ENCODE measurements at regions not wholly inside any gene's neighbourhood (a gene's known extent, or its start where the extent isn't known, plus 50 kb on each side); places are given as distances from the start of the nearest gene placed in this dataset.

GRCh38 chr2:21773168-21773567 lies 649.4 kb downstream of the TDRD15 start:
- no peak for TF ChIP-seq NFE2L2 (IDR thresholded peaks at IDR 0.05; ENCODE audit: low read depth, low read length)
- no peak for TF ChIP-seq CTCF (conservative IDR thresholded peaks at IDR 0.05; ENCODE audit: low read depth, low read length)
- TF ChIP-seq SMC3 (IDR thresholded peaks at IDR 0.05; ENCODE audit: low read depth, low read length): no peak
- no peak for TF ChIP-seq CEBPB (IDR thresholded peaks at IDR 0.05; ENCODE audit: low read depth, low read length)
- no peak for TF ChIP-seq RCOR1 (IDR thresholded peaks at IDR 0.05; ENCODE audit: insufficient replicate concordance, low read length)
- no peak for TF ChIP-seq RAD21 (IDR thresholded peaks at IDR 0.05; ENCODE audit: low read length)
- ATAC-seq (ENCODE audit: low read depth) (peak; percentile 43), DNase-seq (peak; percentile 40)
- Histone ChIP-seq H3K56ac (ENCODE audit: extremely low read depth, insufficient read depth, low read length) (0 out of 2 replicates have a peak overlapping the region, but pooled peaks have one; percentile 0), H3K27me3 (ENCODE audit: control insufficient read depth, insufficient read depth, low read length) (no peaks in the 10 kb centered on the region), H3K14ac (replicated peaks; ENCODE audit: low read depth, low read length) (no peak overlapping the region; the same call in 1 of the 2 replicates), H3K23ac (ENCODE audit: low read depth, low read length) (peak overlapping the region; percentile 1; the same call in 1 of the 2 replicates), H2BK120ac (ENCODE audit: low read depth, low read length) (peak overlapping the region; percentile 22), H2AK9ac (replicated peaks; ENCODE audit: low read depth, low read length, poor library complexity) (no peak overlapping the region), H3K27ac (ENCODE audit: insufficient read depth, low read length) (peak overlapping the region; percentile 34; the same call in 1 of the 2 replicates), H3K79me1 (ENCODE audit: low read depth in 1 of 2, low read length in 2 of 2) (no peaks in the 10 kb centered on the region), H3K4me3 (ENCODE audit: insufficient read depth, low read depth, low read length) (no peak overlapping the region), H4K5ac (ENCODE audit: low read depth, low read length) (peak overlapping the region; percentile 86; the same call in 1 of the 2 replicates), H3K9me1 (ENCODE audit: insufficient read depth, low read length) (0 out of 2 replicates have a peak, but pooled peaks cover 5% of the 10 kb centered on the region), H2BK15ac (ENCODE audit: low read depth, low read length) (no peak overlapping the region), H4K91ac (ENCODE audit: insufficient read depth, low read depth, low read length) (0 out of 2 replicates have a peak overlapping the region, but pooled peaks have one; percentile 18), H2AFZ (replicated peaks; ENCODE audit: low read length, poor library complexity) (no peak overlapping the region), H4K8ac (ENCODE audit: low read depth in 2 of 2, low read length in 2 of 2) (peak overlapping the region in 1 of 2 experiments; percentile 22; a peak in 1 of 4 replicates), H3K9me3 (ENCODE audit: control insufficient read depth, insufficient read depth, low read length) (no peaks in the 10 kb centered on the region), H4K20me1 (ENCODE audit: insufficient read depth, low read length) (no peaks in the 10 kb centered on the region), H3K4ac (ENCODE audit: low read depth, low read length) (peak overlapping the region; percentile 1; the same call in 1 of the 2 replicates), H2BK20ac (ENCODE audit: low read depth, low read length) (peak overlapping the region; percentile 24; the same call in 1 of the 2 replicates), H2AK5ac (ENCODE audit: low read depth, low read length) (no peak overlapping the region), H3K4me2 (ENCODE audit: low read depth, low read length) (peak overlapping the region; percentile 77; the same call in 1 of the 2 replicates), H2BK5ac (ENCODE audit: low read depth, low read length, poor library complexity, severe bottlenecking) (peak overlapping the region; percentile 54), H3K36me3 (ENCODE audit: control insufficient read depth, insufficient read depth, low read length) (no peaks in the 10 kb centered on the region), H3K4me1 (ENCODE audit: control insufficient read depth, insufficient read depth, low read length) (peaks cover 17% of the 10 kb centered on the region), H3K18ac (ENCODE audit: low read depth, low read length) (peak overlapping the region; percentile 97), H3K9ac (ENCODE audit: low read depth, low read length) (no peak overlapping the region)
- ChIA-PET POLR2A (ENCODE audit: unreplicated experiment) (no interaction called here), CTCF (no interaction called here)
- in situ Hi-C loops (cut with MboI; ENCODE audit: low sequenced_read_pairs): loop anchor here (25.0 kb wide), 1 partner anchor 1111 kb away; the partner anchor contains the start of genes GDF7 and HS1BP3
- intact Hi-C loops (cut with micrococcal nuclease): no loop called here
- dilution Hi-C loops (cut with HindIII; ENCODE audit: low sequenced_read_pairs, unreplicated experiment): no loop called here
- no TSS peak for BruUV-seq (replicated peaks)

Data from IMR-90 (cell line).